SK-N-SH treated with all-trans-retinoic acid at 6 μM for 48 hours (cell line): ENCODE measurements at regions not wholly inside any gene's neighbourhood (a gene's known extent, or its start where the extent isn't known, plus 50 kb on each side); places are given as distances from the start of the nearest gene placed in this dataset.

Experiments
- ATAC-seq: fragments of 200-7000 bp; cut with Tn5 transposase; 3 replicates; pipeline ENCODE4 v1.9.1; 2020; ENCODE audit warnings: mild to moderate bottlenecking, moderate library complexity
- ARNTL ChIP-seq: fragments of 450-650 bp; formaldehyde crosslinking; IDR thresholded peaks from 2 replicates; pipeline ENCODE4 v1.5.0; 2020; ENCODE audit warnings: low read depth, mild to moderate bottlenecking, moderate library complexity, borderline replicate concordance
- BACH2 ChIP-seq: fragments of 250-450 bp; sonication (Bioruptor Pico); IDR thresholded peaks from 2 replicates; pipeline ENCODE4 v1.9.0; 2021; ENCODE audit warnings: mild to moderate bottlenecking, borderline replicate concordance
- CSDC2 ChIP-seq: fragments of 250-450 bp; sonication (Bioruptor Pico); IDR thresholded peaks from 2 replicates; pipeline ENCODE4 v1.5.0; 2020; ENCODE audit warnings: mild to moderate bottlenecking, moderate library complexity
- ESRRG ChIP-seq: fragments of 250-450 bp; sonication (Bioruptor Pico); IDR thresholded peaks from 2 replicates; pipeline ENCODE4 v1.6.1; 2021; ENCODE audit warnings: mild to moderate bottlenecking
- GLIS3 ChIP-seq: fragments of 250-450 bp; sonication (Bioruptor Pico); IDR thresholded peaks from 2 replicates; pipeline ENCODE4 v1.5.0; 2020; ENCODE audit warnings: mild to moderate bottlenecking, moderate library complexity
- ISL1 ChIP-seq: fragments of 250-450 bp; sonication (Bioruptor Pico); IDR thresholded peaks from 2 replicates; pipeline ENCODE4 v2.1.2; 2022; ENCODE audit warnings: mild to moderate bottlenecking, moderate library complexity
- OSR1 ChIP-seq: fragments of 250-450 bp; sonication (Bioruptor Pico); IDR thresholded peaks from 2 replicates; pipeline ENCODE4 v1.8.0; 2022; ENCODE audit warnings: moderate library complexity, mild to moderate bottlenecking, inconsistent platforms
- PPARA ChIP-seq: fragments of 250-450 bp; sonication (Bioruptor Pico); IDR thresholded peaks from 2 replicates; pipeline ENCODE4 v1.5.0; 2020; ENCODE audit warnings: mild to moderate bottlenecking, borderline replicate concordance
- RARB ChIP-seq: fragments of 250-450 bp; sonication (Bioruptor Pico); IDR thresholded peaks from 2 replicates; pipeline ENCODE4 v1.8.0; 2021; ENCODE audit warnings: mild to moderate bottlenecking, moderate library complexity
- SNAI2 ChIP-seq: fragments of 250-450 bp; sonication (Bioruptor Pico); IDR thresholded peaks from 2 replicates; pipeline ENCODE4 v1.5.0; 2020; ENCODE audit warnings: mild to moderate bottlenecking, moderate library complexity
- TCF4 ChIP-seq: fragments of 250-450 bp; sonication (Bioruptor Pico); IDR thresholded peaks from 2 replicates; pipeline ENCODE4 v1.8.0; 2021; ENCODE audit warnings: mild to moderate bottlenecking, moderate library complexity, borderline replicate concordance
- TOX ChIP-seq: fragments of 250-450 bp; sonication (Bioruptor Pico); IDR thresholded peaks from 2 replicates; pipeline ENCODE4 v1.8.0; 2021; ENCODE audit warnings: mild to moderate bottlenecking, moderate library complexity, borderline replicate concordance
- ZC3H10 ChIP-seq: fragments of 250-450 bp; sonication (Bioruptor Pico); IDR thresholded peaks from 2 replicates; pipeline ENCODE4 v1.5.1; 2021; ENCODE audit warnings: mild to moderate bottlenecking, moderate library complexity
- ZFP30 ChIP-seq: fragments of 450-650 bp; formaldehyde crosslinking; IDR thresholded peaks from 2 replicates; pipeline ENCODE4 v1.5.0; 2022; ENCODE audit warnings: mild to moderate bottlenecking, moderate library complexity
- ZNF565 ChIP-seq: fragments of 450-650 bp; formaldehyde crosslinking; conservative IDR thresholded peaks from 2 replicates; pipeline ENCODE4 v1.5.0; 2020; ENCODE audit warnings: low read depth, mild to moderate bottlenecking, moderate library complexity
- ZNF70 ChIP-seq: fragments of 450-650 bp; formaldehyde crosslinking; IDR thresholded peaks from 2 replicates; pipeline ENCODE4 v1.5.0; 2020; ENCODE audit warnings: mild to moderate bottlenecking, moderate library complexity
- TF ChIP-seq, protein P1 (sequence below): fragments of 250-450 bp; sonication (Bioruptor Pico); IDR thresholded peaks from 2 replicates; pipeline ENCODE4 v1.5.1; 2021; ENCODE audit warnings: mild to moderate bottlenecking, moderate library complexity
- TF ChIP-seq, protein P2 (sequence below): fragments of 250-450 bp; sonication (Bioruptor Pico); IDR thresholded peaks from 2 replicates; pipeline ENCODE4 v1.5.0; 2020; ENCODE audit warnings: mild to moderate bottlenecking, moderate library complexity
- TF ChIP-seq, protein P3 (sequence below): fragments of 250-450 bp; sonication (Bioruptor Pico); IDR thresholded peaks from 2 replicates; pipeline ENCODE4 v1.5.1; 2020; ENCODE audit warnings: low read depth, mild to moderate bottlenecking, moderate library complexity
- TF ChIP-seq, protein P4 (sequence below): fragments of 250-450 bp; sonication (Bioruptor Pico); IDR thresholded peaks from 2 replicates; pipeline ENCODE4 v1.8.0; 2020; ENCODE audit warnings: mild to moderate bottlenecking, moderate library complexity, borderline replicate concordance
- TF ChIP-seq, protein P5 (sequence below): fragments of 250-450 bp; sonication (Bioruptor Pico); IDR thresholded peaks from 2 replicates; pipeline ENCODE4 v1.8.0; 2021; ENCODE audit warnings: low read depth, mild to moderate bottlenecking, moderate library complexity, borderline replicate concordance

DNA sequence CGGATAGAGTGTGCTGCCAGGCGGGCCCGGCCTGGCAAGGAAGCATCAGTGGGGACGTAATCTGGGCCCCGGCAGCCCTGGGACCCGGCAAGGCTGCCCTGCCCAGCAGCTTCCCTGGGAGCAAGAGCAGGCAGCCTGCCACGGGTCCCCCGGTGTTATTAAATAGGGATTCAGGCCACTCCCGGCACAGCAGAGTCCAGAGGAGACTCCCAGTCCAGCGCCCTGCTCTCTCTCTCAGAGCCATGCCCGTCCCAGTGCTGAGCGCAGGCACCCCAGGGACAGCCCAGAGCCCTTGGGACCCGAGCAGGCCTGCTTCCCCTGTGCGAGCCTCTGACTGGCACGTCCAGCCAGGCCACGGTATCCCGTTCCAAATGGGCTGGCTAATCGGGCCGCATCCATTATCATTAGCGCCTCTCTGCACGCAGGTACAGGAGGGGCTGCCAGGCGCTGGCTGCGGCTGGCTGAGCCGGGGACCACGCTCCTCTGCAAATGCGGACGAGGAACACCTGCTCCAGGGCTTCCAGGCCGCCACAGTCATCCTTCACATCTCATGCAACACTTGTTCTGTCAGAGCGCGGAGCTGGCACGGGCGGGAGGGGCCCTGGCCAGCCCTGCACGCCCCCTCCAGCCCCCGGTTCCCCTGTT, 344.2 kb upstream of the MKI67 start:
- ATAC-seq, result no peak
- no peak for TF ChIP-seq ARNTL (CRISPR knock-in tag)
- TF ChIP-seq, protein P1, sequence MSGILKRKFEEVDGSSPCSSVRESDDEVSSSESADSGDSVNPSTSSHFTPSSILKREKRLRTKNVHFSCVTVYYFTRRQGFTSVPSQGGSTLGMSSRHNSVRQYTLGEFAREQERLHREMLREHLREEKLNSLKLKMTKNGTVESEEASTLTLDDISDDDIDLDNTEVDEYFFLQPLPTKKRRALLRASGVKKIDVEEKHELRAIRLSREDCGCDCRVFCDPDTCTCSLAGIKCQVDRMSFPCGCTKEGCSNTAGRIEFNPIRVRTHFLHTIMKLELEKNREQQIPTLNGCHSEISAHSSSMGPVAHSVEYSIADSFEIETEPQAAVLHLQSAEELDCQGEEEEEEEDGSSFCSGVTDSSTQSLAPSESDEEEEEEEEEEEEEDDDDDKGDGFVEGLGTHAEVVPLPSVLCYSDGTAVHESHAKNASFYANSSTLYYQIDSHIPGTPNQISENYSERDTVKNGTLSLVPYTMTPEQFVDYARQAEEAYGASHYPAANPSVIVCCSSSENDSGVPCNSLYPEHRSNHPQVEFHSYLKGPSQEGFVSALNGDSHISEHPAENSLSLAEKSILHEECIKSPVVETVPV (CRISPR knock-in tag), result no peak
- TF ChIP-seq TCF4 (CRISPR knock-in tag), result no peak
- no peak for TF ChIP-seq GLIS3 (CRISPR knock-in tag)
- no peak for TF ChIP-seq TOX
- TF ChIP-seq, all 23 proteins: peak for 0

DNA sequence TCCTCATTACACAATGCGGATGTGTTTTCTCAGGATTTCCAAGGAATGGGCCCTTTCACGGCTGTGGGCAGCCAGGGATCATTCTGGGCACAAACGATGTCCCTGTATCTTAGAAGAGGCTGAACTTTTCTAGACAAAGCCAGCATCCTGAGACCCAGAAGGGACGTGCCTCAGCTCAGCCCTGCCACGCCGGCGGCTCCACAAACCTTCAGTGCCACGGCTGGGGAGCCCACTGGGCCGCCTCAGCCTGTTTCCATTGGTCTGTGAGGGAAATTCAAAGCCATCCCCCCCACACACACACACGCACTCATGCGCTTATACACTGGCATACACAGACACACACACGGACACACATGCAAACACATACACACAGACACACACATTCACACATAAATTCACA, 344.9 kb upstream of the MKI67 start:
- TF ChIP-seq, protein P2, sequence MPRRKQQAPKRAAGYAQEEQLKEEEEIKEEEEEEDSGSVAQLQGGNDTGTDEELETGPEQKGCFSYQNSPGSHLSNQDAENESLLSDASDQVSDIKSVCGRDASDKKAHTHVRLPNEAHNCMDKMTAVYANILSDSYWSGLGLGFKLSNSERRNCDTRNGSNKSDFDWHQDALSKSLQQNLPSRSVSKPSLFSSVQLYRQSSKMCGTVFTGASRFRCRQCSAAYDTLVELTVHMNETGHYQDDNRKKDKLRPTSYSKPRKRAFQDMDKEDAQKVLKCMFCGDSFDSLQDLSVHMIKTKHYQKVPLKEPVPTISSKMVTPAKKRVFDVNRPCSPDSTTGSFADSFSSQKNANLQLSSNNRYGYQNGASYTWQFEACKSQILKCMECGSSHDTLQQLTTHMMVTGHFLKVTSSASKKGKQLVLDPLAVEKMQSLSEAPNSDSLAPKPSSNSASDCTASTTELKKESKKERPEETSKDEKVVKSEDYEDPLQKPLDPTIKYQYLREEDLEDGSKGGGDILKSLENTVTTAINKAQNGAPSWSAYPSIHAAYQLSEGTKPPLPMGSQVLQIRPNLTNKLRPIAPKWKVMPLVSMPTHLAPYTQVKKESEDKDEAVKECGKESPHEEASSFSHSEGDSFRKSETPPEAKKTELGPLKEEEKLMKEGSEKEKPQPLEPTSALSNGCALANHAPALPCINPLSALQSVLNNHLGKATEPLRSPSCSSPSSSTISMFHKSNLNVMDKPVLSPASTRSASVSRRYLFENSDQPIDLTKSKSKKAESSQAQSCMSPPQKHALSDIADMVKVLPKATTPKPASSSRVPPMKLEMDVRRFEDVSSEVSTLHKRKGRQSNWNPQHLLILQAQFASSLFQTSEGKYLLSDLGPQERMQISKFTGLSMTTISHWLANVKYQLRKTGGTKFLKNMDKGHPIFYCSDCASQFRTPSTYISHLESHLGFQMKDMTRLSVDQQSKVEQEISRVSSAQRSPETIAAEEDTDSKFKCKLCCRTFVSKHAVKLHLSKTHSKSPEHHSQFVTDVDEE (CRISPR knock-in tag), result no peak
- TF ChIP-seq, protein P3, sequence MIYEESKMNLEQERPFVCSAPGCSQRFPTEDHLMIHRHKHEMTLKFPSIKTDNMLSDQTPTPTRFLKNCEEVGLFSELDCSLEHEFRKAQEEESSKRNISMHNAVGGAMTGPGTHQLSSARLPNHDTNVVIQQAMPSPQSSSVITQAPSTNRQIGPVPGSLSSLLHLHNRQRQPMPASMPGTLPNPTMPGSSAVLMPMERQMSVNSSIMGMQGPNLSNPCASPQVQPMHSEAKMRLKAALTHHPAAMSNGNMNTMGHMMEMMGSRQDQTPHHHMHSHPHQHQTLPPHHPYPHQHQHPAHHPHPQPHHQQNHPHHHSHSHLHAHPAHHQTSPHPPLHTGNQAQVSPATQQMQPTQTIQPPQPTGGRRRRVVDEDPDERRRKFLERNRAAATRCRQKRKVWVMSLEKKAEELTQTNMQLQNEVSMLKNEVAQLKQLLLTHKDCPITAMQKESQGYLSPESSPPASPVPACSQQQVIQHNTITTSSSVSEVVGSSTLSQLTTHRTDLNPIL (CRISPR knock-in tag), result no peak
- TF ChIP-seq, protein P4, sequence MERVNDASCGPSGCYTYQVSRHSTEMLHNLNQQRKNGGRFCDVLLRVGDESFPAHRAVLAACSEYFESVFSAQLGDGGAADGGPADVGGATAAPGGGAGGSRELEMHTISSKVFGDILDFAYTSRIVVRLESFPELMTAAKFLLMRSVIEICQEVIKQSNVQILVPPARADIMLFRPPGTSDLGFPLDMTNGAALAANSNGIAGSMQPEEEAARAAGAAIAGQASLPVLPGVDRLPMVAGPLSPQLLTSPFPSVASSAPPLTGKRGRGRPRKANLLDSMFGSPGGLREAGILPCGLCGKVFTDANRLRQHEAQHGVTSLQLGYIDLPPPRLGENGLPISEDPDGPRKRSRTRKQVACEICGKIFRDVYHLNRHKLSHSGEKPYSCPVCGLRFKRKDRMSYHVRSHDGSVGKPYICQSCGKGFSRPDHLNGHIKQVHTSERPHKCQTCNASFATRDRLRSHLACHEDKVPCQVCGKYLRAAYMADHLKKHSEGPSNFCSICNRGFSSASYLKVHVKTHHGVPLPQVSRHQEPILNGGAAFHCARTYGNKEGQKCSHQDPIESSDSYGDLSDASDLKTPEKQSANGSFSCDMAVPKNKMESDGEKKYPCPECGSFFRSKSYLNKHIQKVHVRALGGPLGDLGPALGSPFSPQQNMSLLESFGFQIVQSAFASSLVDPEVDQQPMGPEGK (CRISPR knock-in tag), result no peak
- no peak for TF ChIP-seq ZC3H10 (CRISPR knock-in tag)
- no peak for TF ChIP-seq ESRRG (CRISPR knock-in tag)
- TF ChIP-seq, protein P5, sequence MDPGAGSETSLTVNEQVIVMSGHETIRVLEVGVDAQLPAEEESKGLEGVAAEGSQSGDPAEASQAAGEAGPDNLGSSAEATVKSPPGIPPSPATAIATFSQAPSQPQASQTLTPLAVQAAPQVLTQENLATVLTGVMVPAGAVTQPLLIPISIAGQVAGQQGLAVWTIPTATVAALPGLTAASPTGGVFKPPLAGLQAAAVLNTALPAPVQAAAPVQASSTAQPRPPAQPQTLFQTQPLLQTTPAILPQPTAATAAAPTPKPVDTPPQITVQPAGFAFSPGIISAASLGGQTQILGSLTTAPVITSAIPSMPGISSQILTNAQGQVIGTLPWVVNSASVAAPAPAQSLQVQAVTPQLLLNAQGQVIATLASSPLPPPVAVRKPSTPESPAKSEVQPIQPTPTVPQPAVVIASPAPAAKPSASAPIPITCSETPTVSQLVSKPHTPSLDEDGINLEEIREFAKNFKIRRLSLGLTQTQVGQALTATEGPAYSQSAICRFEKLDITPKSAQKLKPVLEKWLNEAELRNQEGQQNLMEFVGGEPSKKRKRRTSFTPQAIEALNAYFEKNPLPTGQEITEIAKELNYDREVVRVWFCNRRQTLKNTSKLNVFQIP, result no peak
- TF ChIP-seq CSDC2, result no peak
- TF ChIP-seq, protein P1 (CRISPR knock-in tag), result no peak
- TF ChIP-seq GLIS3 (CRISPR knock-in tag), result no peak
- no peak for TF ChIP-seq ISL1 (CRISPR knock-in tag)
- TF ChIP-seq ZNF565 (CRISPR knock-in tag), result no peak
- no peak for TF ChIP-seq BACH2
- no peak for TF ChIP-seq TCF4 (CRISPR knock-in tag)
- no peak for TF ChIP-seq ZFP30 (CRISPR knock-in tag)
- no peak for TF ChIP-seq RARB (CRISPR knock-in tag)
- TF ChIP-seq PPARA (CRISPR knock-in tag), result no peak
- no peak for TF ChIP-seq ARNTL (CRISPR knock-in tag)
- TF ChIP-seq SNAI2 (CRISPR knock-in tag), result no peak
- TF ChIP-seq OSR1 (CRISPR knock-in tag), result no peak
- no peak for TF ChIP-seq ZNF70 (CRISPR knock-in tag)
- no peak for ATAC-seq
